ENCODE measurements at regions not wholly inside any gene's neighbourhood (a gene's known extent, or its start where the extent isn't known, plus 50 kb on each side); places are given as distances from the start of the nearest gene placed in this dataset.

- Histone ChIP-seq H3K36me3 (replicated peaks; ENCODE audit: insufficient read depth, low read length) (no peaks in the 10 kb centered on the region), H3K4me2 (ENCODE audit: low read depth, low read length) (no peak overlapping the region), H4K20me1 (ENCODE audit: insufficient read depth, low read length) (no peaks in the 10 kb centered on the region), H3K9me2 (replicated peaks; ENCODE audit: insufficient read depth, low read length) (no peaks in the 10 kb centered on the region), H3K9ac (ENCODE audit: low read length) (no peak overlapping the region), H3K4me3 (ENCODE audit: low read length) (no peak overlapping the region), H3K9me3 (replicated peaks; ENCODE audit: insufficient read depth, low read length) (no peaks in the 10 kb centered on the region), H2AFZ (ENCODE audit: low read length) (no peak overlapping the region), H3K27ac (ENCODE audit: low read length) (no peak overlapping the region), H3K79me2 (ENCODE audit: low read length) (no peaks in the 10 kb centered on the region), H3F3A (ENCODE audit: insufficient read depth, low read length) (no peaks in the 10 kb centered on the region), H3K27me3 (replicated peaks; ENCODE audit: insufficient read depth, low read length) (no peaks in the 10 kb centered on the region), H3K4me1 (ENCODE audit: low read length) (no peaks in the 10 kb centered on the region)
- no peak for DNase-seq
- no peak for TF ChIP-seq CTCF (IDR thresholded peaks at IDR 0.05; ENCODE audit: low read length)
- TF ChIP-seq EZH2 (optimal IDR thresholded peaks at IDR 0.05; ENCODE audit: low read depth, low read length): no peak
- no peak for TF ChIP-seq EZH2phosphoT487 (IDR thresholded peaks at IDR 0.05; ENCODE audit: low read length)
These were observed 581.7 kb upstream of the JAG1 start for GRCh38 chr20:11255455-11255854.

- H4K20me1 ChIP-seq (ENCODE audit: insufficient read depth, low read length): no peaks in the 10 kb centered on the region
- no peaks in the 10 kb centered on the region for H3K4me1 ChIP-seq (ENCODE audit: low read length)
- H3F3A ChIP-seq (ENCODE audit: insufficient read depth, low read length): no peaks in the 10 kb centered on the region
- no peaks in the 10 kb centered on the region for H3K9me3 ChIP-seq (replicated peaks; ENCODE audit: insufficient read depth, low read length)
- H3K9me2 ChIP-seq (replicated peaks; ENCODE audit: insufficient read depth, low read length): no peaks in the 10 kb centered on the region
- DNase-seq: no peak
- no peak overlapping the region for H3K27ac ChIP-seq (ENCODE audit: low read length)
- no peak for TF ChIP-seq CTCF (IDR thresholded peaks at IDR 0.05; ENCODE audit: low read length)
- H3K27me3 ChIP-seq (replicated peaks; ENCODE audit: insufficient read depth, low read length): no peaks in the 10 kb centered on the region
- no peak overlapping the region for H3K4me3 ChIP-seq (ENCODE audit: low read length)
- no peak overlapping the region for H3K4me2 ChIP-seq (ENCODE audit: low read depth, low read length)
- H3K36me3 ChIP-seq (replicated peaks; ENCODE audit: insufficient read depth, low read length): no peaks in the 10 kb centered on the region
- H3K9ac ChIP-seq (ENCODE audit: low read length): no peak overlapping the region
- no peaks in the 10 kb centered on the region for H3K79me2 ChIP-seq (ENCODE audit: low read length)
- no peak overlapping the region for H2AFZ ChIP-seq (ENCODE audit: low read length)
These were observed 582.1 kb upstream of the JAG1 start for GRCh38 chr20:11255860-11256259.

GRCh38 chr20:11260611-11261010 is 586.8 kb upstream of the JAG1 start:
- H3K27me3 ChIP-seq (replicated peaks; ENCODE audit: insufficient read depth, low read length): no peaks in the 10 kb centered on the region

More at GRCh38 chr20:11260611-11261010, 586.8 kb upstream of the JAG1 start:
- Histone ChIP-seq H3K79me2 (ENCODE audit: low read length) (no peaks in the 10 kb centered on the region), H3K4me3 (ENCODE audit: low read length) (no peak overlapping the region), H3F3A (ENCODE audit: insufficient read depth, low read length) (no peaks in the 10 kb centered on the region), H3K27ac (ENCODE audit: low read length) (no peak overlapping the region), H4K20me1 (ENCODE audit: insufficient read depth, low read length) (no peaks in the 10 kb centered on the region), H3K36me3 (replicated peaks; ENCODE audit: insufficient read depth, low read length) (no peaks in the 10 kb centered on the region), H3K4me1 (ENCODE audit: low read length) (no peaks in the 10 kb centered on the region), H2AFZ (ENCODE audit: low read length) (no peak overlapping the region), H3K9ac (ENCODE audit: low read length) (no peak overlapping the region), H3K4me2 (ENCODE audit: low read depth, low read length) (no peak overlapping the region), H3K9me3 (replicated peaks; ENCODE audit: insufficient read depth, low read length) (no peaks in the 10 kb centered on the region), H3K9me2 (replicated peaks; ENCODE audit: insufficient read depth, low read length) (no peaks in the 10 kb centered on the region)
- no peak for DNase-seq
- TF ChIP-seq CTCF (IDR thresholded peaks at IDR 0.05; ENCODE audit: low read length): no peak
- TF ChIP-seq EZH2phosphoT487 (IDR thresholded peaks at IDR 0.05; ENCODE audit: low read length): no peak
